ENCODE measurements at regions not wholly inside any gene's neighbourhood (a gene's known extent, or its start where the extent isn't known, plus 50 kb on each side); places are given as distances from the start of the nearest gene placed in this dataset.

DNA sequence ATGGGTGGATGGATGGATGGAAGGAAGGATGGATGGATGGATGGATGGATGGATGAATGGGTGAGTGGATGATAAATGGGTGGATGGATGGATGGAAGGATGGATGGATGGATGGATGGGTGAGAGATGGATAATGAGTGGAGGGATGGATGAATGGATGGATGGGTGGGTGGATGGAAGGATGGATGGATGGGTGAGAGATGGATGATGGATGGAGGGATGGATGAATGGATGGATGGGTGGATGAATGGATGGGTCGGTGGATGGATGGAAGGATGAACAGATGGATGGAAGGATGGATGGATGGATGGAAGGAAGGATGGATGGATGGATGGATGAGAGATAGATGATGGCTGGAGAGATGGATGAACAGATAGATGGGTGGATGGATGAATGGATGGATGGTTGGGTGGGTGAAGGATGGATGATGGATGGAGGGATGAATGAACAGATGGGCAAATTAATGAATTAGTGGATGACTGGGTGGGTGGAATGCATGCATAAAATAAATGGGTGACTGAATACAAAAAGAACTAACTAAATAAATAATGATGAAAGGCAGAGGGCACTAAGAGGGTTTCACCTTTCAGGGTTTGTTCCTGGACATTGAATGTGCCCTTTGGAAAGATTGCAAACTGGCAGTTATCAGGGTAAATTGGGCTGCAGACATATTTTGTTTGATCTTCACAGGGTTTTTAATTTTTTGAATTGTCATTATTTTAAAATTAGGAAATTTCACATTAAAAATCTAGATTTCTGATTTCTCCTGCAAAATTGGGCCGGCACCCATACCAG is 50.9 kb upstream of the PTPN1 start (continued):
- TF ChIP-seq, protein P1, sequence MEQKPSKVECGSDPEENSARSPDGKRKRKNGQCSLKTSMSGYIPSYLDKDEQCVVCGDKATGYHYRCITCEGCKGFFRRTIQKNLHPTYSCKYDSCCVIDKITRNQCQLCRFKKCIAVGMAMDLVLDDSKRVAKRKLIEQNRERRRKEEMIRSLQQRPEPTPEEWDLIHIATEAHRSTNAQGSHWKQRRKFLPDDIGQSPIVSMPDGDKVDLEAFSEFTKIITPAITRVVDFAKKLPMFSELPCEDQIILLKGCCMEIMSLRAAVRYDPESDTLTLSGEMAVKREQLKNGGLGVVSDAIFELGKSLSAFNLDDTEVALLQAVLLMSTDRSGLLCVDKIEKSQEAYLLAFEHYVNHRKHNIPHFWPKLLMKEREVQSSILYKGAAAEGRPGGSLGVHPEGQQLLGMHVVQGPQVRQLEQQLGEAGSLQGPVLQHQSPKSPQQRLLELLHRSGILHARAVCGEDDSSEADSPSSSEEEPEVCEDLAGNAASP (IDR thresholded peaks at IDR 0.05): no peak
- no peak for TF ChIP-seq SMARCA5 (IDR thresholded peaks at IDR 0.05)
- TF ChIP-seq, protein P2, sequence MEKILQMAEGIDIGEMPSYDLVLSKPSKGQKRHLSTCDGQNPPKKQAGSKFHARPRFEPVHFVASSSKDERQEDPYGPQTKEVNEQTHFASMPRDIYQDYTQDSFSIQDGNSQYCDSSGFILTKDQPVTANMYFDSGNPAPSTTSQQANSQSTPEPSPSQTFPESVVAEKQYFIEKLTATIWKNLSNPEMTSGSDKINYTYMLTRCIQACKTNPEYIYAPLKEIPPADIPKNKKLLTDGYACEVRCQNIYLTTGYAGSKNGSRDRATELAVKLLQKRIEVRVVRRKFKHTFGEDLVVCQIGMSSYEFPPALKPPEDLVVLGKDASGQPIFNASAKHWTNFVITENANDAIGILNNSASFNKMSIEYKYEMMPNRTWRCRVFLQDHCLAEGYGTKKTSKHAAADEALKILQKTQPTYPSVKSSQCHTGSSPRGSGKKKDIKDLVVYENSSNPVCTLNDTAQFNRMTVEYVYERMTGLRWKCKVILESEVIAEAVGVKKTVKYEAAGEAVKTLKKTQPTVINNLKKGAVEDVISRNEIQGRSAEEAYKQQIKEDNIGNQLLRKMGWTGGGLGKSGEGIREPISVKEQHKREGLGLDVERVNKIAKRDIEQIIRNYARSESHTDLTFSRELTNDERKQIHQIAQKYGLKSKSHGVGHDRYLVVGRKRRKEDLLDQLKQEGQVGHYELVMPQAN (IDR thresholded peaks at IDR 0.05; ENCODE audit: borderline replicate concordance): peak; percentile 25; the same call in 1 of the 2 replicates
- TF ChIP-seq, protein P3, sequence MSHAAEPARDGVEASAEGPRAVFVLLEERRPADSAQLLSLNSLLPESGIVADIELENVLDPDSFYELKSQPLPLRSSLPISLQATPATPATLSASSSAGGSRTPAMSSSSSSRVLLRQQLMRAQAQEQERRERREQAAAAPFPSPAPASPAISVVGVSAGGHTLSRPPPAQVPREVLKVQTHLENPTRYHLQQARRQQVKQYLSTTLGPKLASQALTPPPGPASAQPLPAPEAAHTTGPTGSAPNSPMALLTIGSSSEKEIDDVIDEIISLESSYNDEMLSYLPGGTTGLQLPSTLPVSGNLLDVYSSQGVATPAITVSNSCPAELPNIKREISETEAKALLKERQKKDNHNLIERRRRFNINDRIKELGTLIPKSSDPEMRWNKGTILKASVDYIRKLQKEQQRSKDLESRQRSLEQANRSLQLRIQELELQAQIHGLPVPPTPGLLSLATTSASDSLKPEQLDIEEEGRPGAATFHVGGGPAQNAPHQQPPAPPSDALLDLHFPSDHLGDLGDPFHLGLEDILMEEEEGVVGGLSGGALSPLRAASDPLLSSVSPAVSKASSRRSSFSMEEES (CRISPR knock-in tag; IDR thresholded peaks at IDR 0.05): no peak
- peak; percentile 48 for TF ChIP-seq ARHGAP35 (IDR thresholded peaks at IDR 0.05; ENCODE audit: partially characterized antibody)
- TF ChIP-seq, protein P4, sequence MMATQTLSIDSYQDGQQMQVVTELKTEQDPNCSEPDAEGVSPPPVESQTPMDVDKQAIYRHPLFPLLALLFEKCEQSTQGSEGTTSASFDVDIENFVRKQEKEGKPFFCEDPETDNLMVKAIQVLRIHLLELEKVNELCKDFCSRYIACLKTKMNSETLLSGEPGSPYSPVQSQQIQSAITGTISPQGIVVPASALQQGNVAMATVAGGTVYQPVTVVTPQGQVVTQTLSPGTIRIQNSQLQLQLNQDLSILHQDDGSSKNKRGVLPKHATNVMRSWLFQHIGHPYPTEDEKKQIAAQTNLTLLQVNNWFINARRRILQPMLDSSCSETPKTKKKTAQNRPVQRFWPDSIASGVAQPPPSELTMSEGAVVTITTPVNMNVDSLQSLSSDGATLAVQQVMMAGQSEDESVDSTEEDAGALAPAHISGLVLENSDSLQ (IDR thresholded peaks at IDR 0.05): no peak
- no peak for TF ChIP-seq XRCC3 (IDR thresholded peaks at IDR 0.05)
- TF ChIP-seq JUND (IDR thresholded peaks at IDR 0.05; ENCODE audit: borderline replicate concordance, low read depth, low read length): no peak
- no peak for TF ChIP-seq JUND (tag; IDR thresholded peaks at IDR 0.05; ENCODE audit: borderline replicate concordance, low read depth, low read length)
- TF ChIP-seq, protein P5, sequence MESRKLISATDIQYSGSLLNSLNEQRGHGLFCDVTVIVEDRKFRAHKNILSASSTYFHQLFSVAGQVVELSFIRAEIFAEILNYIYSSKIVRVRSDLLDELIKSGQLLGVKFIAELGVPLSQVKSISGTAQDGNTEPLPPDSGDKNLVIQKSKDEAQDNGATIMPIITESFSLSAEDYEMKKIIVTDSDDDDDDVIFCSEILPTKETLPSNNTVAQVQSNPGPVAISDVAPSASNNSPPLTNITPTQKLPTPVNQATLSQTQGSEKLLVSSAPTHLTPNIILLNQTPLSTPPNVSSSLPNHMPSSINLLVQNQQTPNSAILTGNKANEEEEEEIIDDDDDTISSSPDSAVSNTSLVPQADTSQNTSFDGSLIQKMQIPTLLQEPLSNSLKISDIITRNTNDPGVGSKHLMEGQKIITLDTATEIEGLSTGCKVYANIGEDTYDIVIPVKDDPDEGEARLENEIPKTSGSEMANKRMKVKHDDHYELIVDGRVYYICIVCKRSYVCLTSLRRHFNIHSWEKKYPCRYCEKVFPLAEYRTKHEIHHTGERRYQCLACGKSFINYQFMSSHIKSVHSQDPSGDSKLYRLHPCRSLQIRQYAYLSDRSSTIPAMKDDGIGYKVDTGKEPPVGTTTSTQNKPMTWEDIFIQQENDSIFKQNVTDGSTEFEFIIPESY (CRISPR knock-in tag; IDR thresholded peaks at IDR 0.05): no peak
- no peak for TF ChIP-seq ZNF507 (tag; conservative IDR thresholded peaks at IDR 0.05)
- no peak for TF ChIP-seq SAFB2 (IDR thresholded peaks at IDR 0.05; ENCODE audit: borderline replicate concordance, low read depth, low read length, severe bottlenecking)
- TF ChIP-seq OTX1 (CRISPR knock-in tag; IDR thresholded peaks at IDR 0.05): peak; percentile 56; the same call in 1 of the 2 replicates
- TF ChIP-seq FOS (IDR thresholded peaks at IDR 0.05; ENCODE audit: extremely low read depth, insufficient read length): no peak
- TF ChIP-seq FOXA3 (CRISPR knock-in tag; conservative IDR thresholded peaks at IDR 0.05 in 1 of 2, IDR thresholded peaks at IDR 0.05 in 1 of 2): no peak
- TF ChIP-seq LARP7 (IDR thresholded peaks at IDR 0.05): 0 out of 2 replicates have a peak, but pooled peaks have one; percentile 17
- peak; percentile 83; the same call in 1 of the 2 replicates for TF ChIP-seq EHMT2 (IDR thresholded peaks at IDR 0.05)
- TF ChIP-seq KDM1A (IDR thresholded peaks at IDR 0.05): peak; percentile 69 to 70

Data from K562 (cell line).